ENCODE measurements at regions not wholly inside any gene's neighbourhood (a gene's known extent, or its start where the extent isn't known, plus 50 kb on each side); places are given as distances from the start of the nearest gene placed in this dataset.

GRCh38 chr5:25863811-25864210 is 1174.6 kb downstream of the CDH9 start:
- TF ChIP-seq CTCF (IDR thresholded peaks at IDR 0.05 in 8 of 11, conservative IDR thresholded peaks at IDR 0.05 in 3 of 11) (no peak), POLR2A (IDR thresholded peaks at IDR 0.05) (no peak)

All from spleen (tissue), 7 donors.